Heart left ventricle (tissue), 16 donors: ENCODE measurements at regions not wholly inside any gene's neighbourhood (a gene's known extent, or its start where the extent isn't known, plus 50 kb on each side); places are given as distances from the start of the nearest gene placed in this dataset.

Experiments
- ATAC-seq, 4 donors: fragments of 200-7000 bp; cut with Tn5 transposase; one replicate each; pipeline ENCODE4 v1.9.1; 2020 to 2022; ENCODE audit warnings: moderate library complexity in 4 of 4, mild to moderate bottlenecking in 3 of 4, moderate number of reproducible peaks in 1 of 4
- DNase-seq, 5 donors: peaks; one replicate each; pipeline ENCODE4 v3.0.0-alpha.2; 2020
- H3K27ac ChIP-seq, 12 donors: fragments of 200-600 bp; sonication (generic) in 4 of 12; one replicate each; pipeline versions ENCODE4 v1.5.0 to v1.8.0; 2016 to 2022; ENCODE audit warnings: mild to moderate bottlenecking in 2 of 12
- H3K27me3 ChIP-seq, 9 donors: fragments of 200-600 bp; sonication (generic) in 2 of 9; one replicate each; pipeline versions ENCODE4 v1.5.1 to v1.8.0; 2016 to 2022; ENCODE audit warnings: mild to moderate bottlenecking in 3 of 9
- H3K36me3 ChIP-seq, 9 donors: fragments of 200-600 bp; sonication (generic) in 2 of 9; one replicate each; pipeline versions ENCODE4 v1.5.0 to v1.8.0; 2018 to 2022; ENCODE audit warnings: mild to moderate bottlenecking in 2 of 9
- H3K4me1 ChIP-seq, 12 donors: fragments of 200-600 bp; sonication (generic) in 4 of 12; one replicate each; pipeline versions ENCODE4 v1.5.0 to v1.8.0; 2016 to 2022; ENCODE audit warnings: mild to moderate bottlenecking in 3 of 12
- H3K4me3 ChIP-seq, 12 donors: fragments of 200-600 bp; sonication (generic) in 4 of 12; one replicate each; pipeline versions ENCODE4 v1.5.0 to v1.8.0; 2017 to 2022; ENCODE audit warnings: mild to moderate bottlenecking in 9 of 12, moderate library complexity in 4 of 12
- H3K9me3 ChIP-seq, 12 donors: fragments of 200-600 bp; sonication (generic) in 4 of 12; one replicate each; pipeline versions ENCODE4 v1.5.0 to v1.8.0; 2016 to 2022; ENCODE audit warnings: mild to moderate bottlenecking in 1 of 12
- POLR2A ChIP-seq, 2 donors: fragments of 450-650 bp; IDR thresholded peaks; one replicate each; pipeline ENCODE4 v1.6.1; 2017; ENCODE audit warnings: antibody characterized with exemption in 2 of 2, mild to moderate bottlenecking in 2 of 2, moderate library complexity in 2 of 2
- WGBS, 4 donors: extraction: QIAGEN DNeasy Blood & Tissue Kit in 2 of 4; methylation state at CpG; one replicate each; pipeline versions ENCODE4 v1.1.5 to v1.1.7; 2013 to 2018; 5-methylcytosine and 5-hydroxymethylcytosine counted together
- intact Hi-C, 10 donors: fragments of 100-400 bp; cut with DNase I; formaldehyde crosslinking; loops; one replicate each; pipeline versions ENCODE4 v1.11.1 to v1.14.2; 2022
- TF ChIP-seq, protein P1 (sequence below), 12 donors: fragments of 200-600 bp; sonication (generic) in 4 of 12; IDR thresholded peaks; one replicate each; pipeline versions ENCODE4 v1.5.0 to v1.8.0; 2018 to 2022; ENCODE audit warnings: antibody characterized with exemption in 12 of 12, mild to moderate bottlenecking in 5 of 12
- donor health status: ischemic (EF 13 %, LVEDD 7.1; RV severe dilation, severe dysfunction).
- donor health status: healthy with polysubstance abuse.
- donor health status: DM: no; HTN: yes; CAD: no.
- donor health status: DM: no; HTN: no; CAD: no.
- donor health status: ischemic (EF 25% LVEDD 6.9; RV normal size, moderate dysfunction).
- donor health status: ischemic (EF 25% LVEDD 5.7; RV mildly dilated, moderate dysfunction).
- donor health status: healthy.
- donor health status: DM: yes; HTN: yes; CAD: no.
- donor health status: ischemic (EF 35%, LVEDD 5.7; RV mildly dilated, moderate dysfunction).
- donor health status: nonischemic (EF 11% LVEDD 7.7; RV severe dilation, severe dysfunction).
- donor health status: DM: yes; HTN: yes; CAD: no.
- donor health status: PGD.
- donor health status: ischemic (EF 29% LVEDD 5.4; RV normal size, mild dysfunction).
- donor health status: nonischemic (EF 23%, LVEDD 6.1; RV moderate dilation, normal function).

DNA sequence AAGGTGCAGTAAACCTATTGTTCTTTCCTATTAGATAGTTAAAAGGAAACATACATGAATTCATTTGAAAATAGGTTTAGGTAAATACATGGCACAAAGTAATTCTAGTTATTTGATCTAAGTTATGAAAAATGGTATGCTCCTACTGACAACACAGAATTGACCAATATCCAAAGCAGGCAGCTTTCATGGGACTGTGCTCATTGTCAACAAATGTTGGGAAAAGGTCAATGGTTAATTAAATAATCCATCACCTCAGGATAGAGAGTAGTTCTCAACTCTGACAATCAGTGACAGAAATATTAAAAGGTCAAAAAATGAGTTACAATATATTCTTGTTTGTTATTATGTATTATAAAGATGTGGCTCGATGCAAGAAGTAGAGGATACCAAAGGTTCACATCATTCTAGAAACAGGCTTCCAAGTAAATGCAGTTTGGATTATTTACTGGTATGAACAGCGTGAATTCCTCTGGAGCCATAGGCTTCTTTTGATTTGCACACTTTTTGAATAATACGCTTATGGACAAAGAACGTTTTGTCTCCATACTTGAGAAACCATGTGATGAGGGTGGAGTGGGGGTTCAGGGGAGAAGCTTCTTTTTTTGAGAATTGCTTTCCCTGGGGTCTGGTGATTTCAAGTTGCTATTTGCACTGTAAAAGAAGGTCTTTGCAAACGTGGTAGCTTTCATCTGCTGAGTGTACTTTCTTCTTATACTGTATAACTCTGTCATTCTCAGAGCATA, 422.0 kb upstream of the ZEB2 start:
- no peak overlapping the region for H3K4me3 ChIP-seq
- H3K27me3 ChIP-seq = no peaks in the 10 kb centered on the region
- intact Hi-C loops = no loop called here
- no peaks in the 10 kb centered on the region for H3K9me3 ChIP-seq
- peaks cover 0 to 50% (median 8%) of the 10 kb centered on the region in 12 donors for H3K4me1 ChIP-seq
- DNase-seq (no peak), ATAC-seq (no peak)
- no peaks in the 10 kb centered on the region for H3K36me3 ChIP-seq
- peak overlapping the region in 2 of 12 donors; percentile 7 to 16 for H3K27ac ChIP-seq
- WGBS, 4 donors = 73 to 79% (median 76%) methylated on average over 5 of the region's 5 CpGs
- no peak for TF ChIP-seq POLR2A (IDR thresholded peaks at IDR 0.05)
- TF ChIP-seq, protein P1, sequence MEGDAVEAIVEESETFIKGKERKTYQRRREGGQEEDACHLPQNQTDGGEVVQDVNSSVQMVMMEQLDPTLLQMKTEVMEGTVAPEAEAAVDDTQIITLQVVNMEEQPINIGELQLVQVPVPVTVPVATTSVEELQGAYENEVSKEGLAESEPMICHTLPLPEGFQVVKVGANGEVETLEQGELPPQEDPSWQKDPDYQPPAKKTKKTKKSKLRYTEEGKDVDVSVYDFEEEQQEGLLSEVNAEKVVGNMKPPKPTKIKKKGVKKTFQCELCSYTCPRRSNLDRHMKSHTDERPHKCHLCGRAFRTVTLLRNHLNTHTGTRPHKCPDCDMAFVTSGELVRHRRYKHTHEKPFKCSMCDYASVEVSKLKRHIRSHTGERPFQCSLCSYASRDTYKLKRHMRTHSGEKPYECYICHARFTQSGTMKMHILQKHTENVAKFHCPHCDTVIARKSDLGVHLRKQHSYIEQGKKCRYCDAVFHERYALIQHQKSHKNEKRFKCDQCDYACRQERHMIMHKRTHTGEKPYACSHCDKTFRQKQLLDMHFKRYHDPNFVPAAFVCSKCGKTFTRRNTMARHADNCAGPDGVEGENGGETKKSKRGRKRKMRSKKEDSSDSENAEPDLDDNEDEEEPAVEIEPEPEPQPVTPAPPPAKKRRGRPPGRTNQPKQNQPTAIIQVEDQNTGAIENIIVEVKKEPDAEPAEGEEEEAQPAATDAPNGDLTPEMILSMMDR (IDR thresholded peaks at IDR 0.05) = no peak

DNA sequence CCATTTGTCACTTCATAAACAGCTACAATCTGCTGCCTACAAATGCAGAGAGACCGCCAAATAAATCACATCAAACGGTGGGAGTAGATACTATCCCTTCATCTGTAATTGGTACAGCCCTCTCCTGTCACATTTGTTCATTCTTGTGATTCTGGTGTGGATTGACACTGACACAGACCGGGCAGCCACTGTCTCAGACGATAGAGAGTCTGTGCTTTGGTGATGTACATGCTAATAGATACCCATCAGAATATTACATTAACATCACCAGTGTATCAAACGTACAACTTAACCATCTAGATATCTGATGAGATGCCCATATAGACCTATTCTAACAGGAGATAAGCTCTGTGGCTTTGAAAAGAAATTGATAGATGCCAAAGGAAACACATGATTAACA, 419.7 kb upstream of the ZEB2 start:
- no peaks in the 10 kb centered on the region for H3K27me3 ChIP-seq
- TF ChIP-seq, protein P1 (IDR thresholded peaks at IDR 0.05) = no peak
- TF ChIP-seq POLR2A (IDR thresholded peaks at IDR 0.05) = no peak
- peaks cover 0 to 63% (median 8%) of the 10 kb centered on the region in 12 donors for H3K4me1 ChIP-seq
- H3K27ac ChIP-seq = peak overlapping the region in 6 of 12 donors; percentile 32 to 82 (median 73)
- ATAC-seq (no peak), DNase-seq (no peak)
- H3K9me3 ChIP-seq = no peaks in the 10 kb centered on the region
- no peaks in the 10 kb centered on the region for H3K36me3 ChIP-seq
- 71 to 80% (median 72%) methylated on average over 5 of the region's 5 CpGs for WGBS, 4 donors
- intact Hi-C loops = loop anchor here in 3 of 10 donors (2.0 to 5.0 kb wide), 5 partner anchors 58 to 417 kb away; partner anchors contain the start of gene ZEB2 (in 1 of the 3)
- H3K4me3 ChIP-seq = no peak overlapping the region

DNA sequence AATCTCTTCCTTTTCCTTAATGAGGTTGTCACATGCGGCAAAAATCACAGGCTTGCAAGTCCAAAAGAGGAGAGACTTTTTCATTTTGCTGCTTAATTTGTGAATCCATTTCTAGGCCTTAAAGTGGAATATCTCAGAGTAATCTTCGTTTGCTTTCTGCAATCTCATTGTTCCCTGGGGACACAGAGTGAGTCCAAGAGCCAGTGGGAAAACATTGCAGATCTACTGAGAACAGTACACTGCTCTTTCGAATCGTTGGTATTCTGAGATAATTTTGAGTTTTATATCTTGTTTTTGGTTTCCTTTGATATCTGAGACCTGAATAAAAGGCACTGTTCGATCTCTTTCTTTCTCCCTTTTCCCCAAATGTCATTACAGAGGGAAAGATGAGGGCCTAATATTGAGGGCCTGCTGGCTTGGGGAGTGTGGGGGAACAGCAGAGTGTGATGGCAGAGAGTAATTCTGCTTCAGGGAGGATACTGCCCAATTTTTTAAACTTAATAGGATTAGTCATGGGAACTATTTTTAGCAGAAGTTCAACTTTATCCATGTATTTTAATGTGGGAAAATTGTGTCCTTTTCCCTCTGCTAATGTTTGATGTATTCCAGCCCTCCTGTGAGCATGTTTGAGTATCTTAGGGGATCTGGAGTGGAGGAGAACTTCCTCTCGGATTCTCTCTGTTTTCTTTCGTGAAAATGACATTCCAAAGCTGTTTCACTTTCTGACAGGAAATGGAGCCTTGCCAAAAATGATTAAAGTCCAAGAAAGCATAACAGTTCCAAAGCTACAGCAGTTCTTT, 418.2 kb upstream of the ZEB2 start:
- H3K36me3 ChIP-seq = no peaks in the 10 kb centered on the region
- TF ChIP-seq, protein P1 (IDR thresholded peaks at IDR 0.05) = no peak
- TF ChIP-seq POLR2A (IDR thresholded peaks at IDR 0.05) = no peak
- 30 to 46% (median 43%) methylated on average over 7 of the region's 7 CpGs for WGBS, 4 donors
- ATAC-seq (peak; percentile 73 to 87 (median 82)), DNase-seq (peak in 2 of 5 donors; percentile 29 to 49)
- intact Hi-C loops = loop anchor here in 4 of 10 donors (2.0 to 5.0 kb wide), 6 partner anchors 59 to 416 kb away; partner anchors contain the start of gene ZEB2 (in 1 of the 4)
- peaks cover 0 to 51% (median 8%) of the 10 kb centered on the region in 12 donors for H3K4me1 ChIP-seq
- H3K27me3 ChIP-seq = no peaks in the 10 kb centered on the region
- peak overlapping the region in 1 of 12 donors; percentile 3 for H3K4me3 ChIP-seq
- peak overlapping the region; percentile 46 to 83 (median 69) for H3K27ac ChIP-seq
- H3K9me3 ChIP-seq = no peaks in the 10 kb centered on the region

DNA sequence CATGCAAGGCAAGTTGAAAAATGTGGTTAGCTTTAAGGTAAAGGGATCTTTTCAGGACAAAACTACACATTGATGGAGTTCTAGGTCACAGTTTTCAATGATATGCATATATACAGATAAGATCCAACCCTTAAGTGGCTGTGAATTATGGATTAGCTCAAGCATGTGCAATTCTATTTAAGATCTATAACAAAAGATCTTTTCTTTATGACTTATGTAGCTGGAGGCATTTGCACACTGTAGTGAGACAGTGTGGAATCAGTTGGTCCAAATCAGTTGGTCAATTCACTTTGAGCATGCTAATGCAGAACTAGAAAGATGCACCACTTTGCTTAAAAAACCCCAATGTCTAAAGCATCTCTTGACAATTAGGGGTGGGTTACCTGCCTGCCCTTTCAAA, 417.1 kb upstream of the ZEB2 start:
- intact Hi-C loops = loop anchor here in 4 of 10 donors (2.0 to 5.0 kb wide), 5 partner anchors 58 to 415 kb away; partner anchors contain the start of gene ZEB2 (in 1 of the 4)
- TF ChIP-seq POLR2A (IDR thresholded peaks at IDR 0.05) = no peak
- TF ChIP-seq, protein P1 (IDR thresholded peaks at IDR 0.05) = no peak
- Histone ChIP-seq H3K27ac (peak overlapping the region in 11 of 12 donors; percentile 18 to 83 (median 66)), H3K36me3 (no peaks in the 10 kb centered on the region), H3K27me3 (no peaks in the 10 kb centered on the region), H3K4me1 (peaks cover 0 to 41% (median 8%) of the 10 kb centered on the region in 12 donors), H3K4me3 (no peak overlapping the region), H3K9me3 (no peaks in the 10 kb centered on the region)
- DNase-seq (no peak), ATAC-seq (no peak)
